HFFc6 (cell line): ENCODE measurements at regions not wholly inside any gene's neighbourhood (a gene's known extent, or its start where the extent isn't known, plus 50 kb on each side); places are given as distances from the start of the nearest gene placed in this dataset.
A peak's percentile ranks its signal among the peaks of the same experiment; 100 is the strongest.
"Not testable (repeated sequence)": the region's sequence is repeated elsewhere in the genome, so short reads cannot be mapped to it uniquely, and the experiment has no call there.

Experiments
- DNase-seq: peaks from one replicate; pipeline ENCODE4 v3.0.0-alpha.2; 2018
- H3K27ac Mint-ChIP-seq: 2 replicates; pipeline ENCODE4 v1.8.0; 2020; ENCODE audit warnings: mild to moderate bottlenecking, mixed read lengths
- H3K27me3 Mint-ChIP-seq: 2 replicates; pipeline ENCODE4 v1.8.0; 2021; ENCODE audit warnings: mild to moderate bottlenecking, moderate library complexity, mixed read lengths; ENCODE audit not compliant: insufficient read depth
- H3K36me3 Mint-ChIP-seq: 2 replicates; pipeline ENCODE4 v1.8.0; 2021; ENCODE audit warnings: low read depth, mixed read lengths
- H3K4me1 Mint-ChIP-seq: 2 replicates; pipeline ENCODE4 v1.8.0; 2020; ENCODE audit warnings: low read depth, mixed read lengths
- H3K4me3 Mint-ChIP-seq: 2 replicates; pipeline ENCODE4 v1.8.0; 2020; ENCODE audit warnings: mild to moderate bottlenecking, moderate library complexity, mixed read lengths
- H3K9me3 Mint-ChIP-seq: 2 replicates; pipeline ENCODE4 v1.8.0; 2020; ENCODE audit warnings: mild to moderate bottlenecking, mixed read lengths
- TF ChIP-seq, protein P1 (sequence below): fragments of 200-600 bp; sonication (generic); IDR thresholded peaks from 2 replicates; pipeline ENCODE4 v1.5.0; 2021; ENCODE audit warnings: antibody characterized with exemption, mild to moderate bottlenecking

DNA sequence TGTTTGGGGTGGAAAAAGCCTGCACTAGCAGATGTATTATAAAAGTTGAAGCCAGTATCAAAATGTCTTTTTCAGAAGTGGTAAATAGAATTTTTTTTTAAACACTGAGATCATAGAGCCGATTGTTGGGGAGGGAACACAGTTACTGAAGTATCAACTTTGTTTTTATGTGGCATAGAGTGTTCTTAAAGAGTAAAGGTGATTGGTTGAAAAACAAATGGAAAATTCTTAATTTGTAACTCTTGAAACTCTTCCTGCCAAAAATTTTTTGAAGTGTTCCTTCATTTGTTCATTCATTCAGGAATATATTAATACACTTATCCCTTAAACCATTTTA, 83.3 kb downstream of the DISP1 start:
- TF ChIP-seq, protein P1, sequence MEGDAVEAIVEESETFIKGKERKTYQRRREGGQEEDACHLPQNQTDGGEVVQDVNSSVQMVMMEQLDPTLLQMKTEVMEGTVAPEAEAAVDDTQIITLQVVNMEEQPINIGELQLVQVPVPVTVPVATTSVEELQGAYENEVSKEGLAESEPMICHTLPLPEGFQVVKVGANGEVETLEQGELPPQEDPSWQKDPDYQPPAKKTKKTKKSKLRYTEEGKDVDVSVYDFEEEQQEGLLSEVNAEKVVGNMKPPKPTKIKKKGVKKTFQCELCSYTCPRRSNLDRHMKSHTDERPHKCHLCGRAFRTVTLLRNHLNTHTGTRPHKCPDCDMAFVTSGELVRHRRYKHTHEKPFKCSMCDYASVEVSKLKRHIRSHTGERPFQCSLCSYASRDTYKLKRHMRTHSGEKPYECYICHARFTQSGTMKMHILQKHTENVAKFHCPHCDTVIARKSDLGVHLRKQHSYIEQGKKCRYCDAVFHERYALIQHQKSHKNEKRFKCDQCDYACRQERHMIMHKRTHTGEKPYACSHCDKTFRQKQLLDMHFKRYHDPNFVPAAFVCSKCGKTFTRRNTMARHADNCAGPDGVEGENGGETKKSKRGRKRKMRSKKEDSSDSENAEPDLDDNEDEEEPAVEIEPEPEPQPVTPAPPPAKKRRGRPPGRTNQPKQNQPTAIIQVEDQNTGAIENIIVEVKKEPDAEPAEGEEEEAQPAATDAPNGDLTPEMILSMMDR: no peak
- H3K27me3 Mint-ChIP-seq: no peaks in the 10 kb centered on the region
- H3K9me3 Mint-ChIP-seq: no peaks in the 10 kb centered on the region
- H3K4me1 Mint-ChIP-seq: peaks cover 24% of the 10 kb centered on the region
- H3K27ac Mint-ChIP-seq: peak overlapping the region; percentile 88
- peak overlapping the region; percentile 88 for H3K4me3 Mint-ChIP-seq
- H3K36me3 Mint-ChIP-seq: no peaks in the 10 kb centered on the region
- no peak for DNase-seq

- H3K27ac Mint-ChIP-seq: no peak overlapping the region
- no peak overlapping the region for H3K4me3 Mint-ChIP-seq
- peaks cover 24% of the 10 kb centered on the region for H3K4me1 Mint-ChIP-seq
- TF ChIP-seq, protein P1: no peak
- DNase-seq: no peak
- H3K27me3 Mint-ChIP-seq: no peaks in the 10 kb centered on the region
- H3K9me3 Mint-ChIP-seq: no peaks in the 10 kb centered on the region
- H3K36me3 Mint-ChIP-seq: no peaks in the 10 kb centered on the region
Measured at GRCh38 chr1:222899471-222899870, 84.6 kb downstream of the DISP1 start.

GRCh38 chr1:222904451-222904850, 89.6 kb downstream of the DISP1 start:
- TF ChIP-seq, protein P1: no peak
- H3K27me3 Mint-ChIP-seq: peaks cover under 1% of the 10 kb centered on the region; the same call in 1 of the 2 replicates
- no peak overlapping the region for H3K27ac Mint-ChIP-seq
- no peak overlapping the region for H3K4me3 Mint-ChIP-seq
- H3K36me3 Mint-ChIP-seq: no peaks in the 10 kb centered on the region
- H3K4me1 Mint-ChIP-seq: peaks cover 4% of the 10 kb centered on the region
- DNase-seq: no peak
- H3K9me3 Mint-ChIP-seq: no peaks in the 10 kb centered on the region

- Mint-ChIP-seq H3K4me3 (no peak overlapping the region), H3K36me3 (no peaks in the 10 kb centered on the region), H3K27me3 (peaks cover 1% of the 10 kb centered on the region; the same call in 1 of the 2 replicates), H3K4me1 (peaks cover 11% of the 10 kb centered on the region), H3K9me3 (no peaks in the 10 kb centered on the region), H3K27ac (no peak overlapping the region)
- DNase-seq: no peak
- TF ChIP-seq, protein P1: no peak
Measured at GRCh38 chr1:222905151-222905550, 90.3 kb downstream of the DISP1 start.

DNA sequence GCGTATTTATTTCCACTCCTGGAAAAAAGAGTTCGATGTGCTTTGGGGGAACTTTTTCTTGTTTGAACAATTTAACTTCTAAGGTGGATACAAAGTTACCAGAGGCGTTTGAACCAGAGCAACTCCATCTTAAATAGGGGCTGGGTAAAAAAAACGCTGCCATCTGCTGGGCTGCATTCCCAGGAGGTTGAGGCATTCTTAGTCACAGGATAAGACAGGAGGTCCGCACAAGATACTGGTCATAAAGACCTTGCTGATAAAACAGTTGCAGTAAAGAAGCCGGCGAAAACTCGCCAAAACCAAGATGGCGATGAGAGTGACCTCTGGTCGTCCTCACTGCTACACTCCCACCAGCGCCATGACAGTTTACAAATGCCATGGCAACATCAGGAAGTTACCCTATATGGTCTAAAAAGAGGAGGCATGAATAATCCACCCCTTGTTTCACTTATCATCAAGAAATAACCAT, 91.5 kb downstream of the DISP1 start:
- H3K4me3 Mint-ChIP-seq, H3K9me3 Mint-ChIP-seq, H3K27ac Mint-ChIP-seq, H3K36me3 Mint-ChIP-seq, DNase-seq, H3K27me3 Mint-ChIP-seq: not testable (repeated sequence)
- H3K4me1 Mint-ChIP-seq: peaks cover 22% of the 10 kb centered on the region
- TF ChIP-seq, protein P1: peak; percentile 16; the same call in 1 of the 2 replicates

DNA sequence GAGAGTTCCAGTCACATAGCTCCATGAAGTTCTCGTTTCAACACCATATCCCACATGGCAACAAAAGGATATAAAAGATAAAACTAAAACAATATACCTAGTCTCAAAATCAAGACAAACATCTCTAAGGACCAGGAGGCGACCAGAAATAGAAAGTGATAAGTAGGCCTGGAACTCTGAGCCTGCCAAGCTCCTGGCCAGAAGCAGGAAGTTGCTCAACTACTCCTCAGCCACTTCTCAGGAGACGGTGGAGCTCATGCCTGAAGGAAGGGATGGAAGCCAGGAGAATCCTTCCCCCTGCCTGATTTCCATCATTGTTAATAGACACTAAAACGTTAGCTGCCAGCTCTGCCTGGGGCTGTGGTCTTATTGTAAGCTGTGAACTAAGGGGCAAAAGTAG, 94.7 kb downstream of the DISP1 start:
- Mint-ChIP-seq H3K27ac (peak overlapping the region; percentile 90), H3K4me1 (peaks cover 45% of the 10 kb centered on the region)
- DNase-seq: peak; percentile 68

More for the DNA sequence above, 94.7 kb downstream of the DISP1 start:
- Mint-ChIP-seq H3K9me3 (no peaks in the 10 kb centered on the region), H3K4me3 (peak overlapping the region; percentile 31; the same call in 1 of the 2 replicates), H3K36me3 (no peaks in the 10 kb centered on the region), H3K27me3 (peaks cover 1% of the 10 kb centered on the region; the same call in 1 of the 2 replicates)
- TF ChIP-seq, protein P1: no peak
